ENCODE measurements at regions not wholly inside any gene's neighbourhood (a gene's known extent, or its start where the extent isn't known, plus 50 kb on each side); places are given as distances from the start of the nearest gene placed in this dataset.

- Histone ChIP-seq H3K36me3 (ENCODE audit: control insufficient read depth in 2 of 2, insufficient read depth in 2 of 2, low read length in 1 of 2) (no peaks in the 10 kb centered on the region), H2AFZ (ENCODE audit: control insufficient read depth, low read depth, low read length) (no peak overlapping the region), H3K9me3 (replicated peaks; ENCODE audit: control insufficient read depth, insufficient read depth, low read length) (no peaks in the 10 kb centered on the region), H3K79me2 (ENCODE audit: control insufficient read depth, insufficient read depth, low read length) (no peaks in the 10 kb centered on the region), H3K27me3 (replicated peaks in 1 of 2; ENCODE audit: control insufficient read depth in 2 of 2, insufficient read depth in 2 of 2, low read length in 1 of 2) (no peaks in the 10 kb centered on the region), H4K20me1 (ENCODE audit: control insufficient read depth, insufficient read depth) (no peaks in the 10 kb centered on the region), H3K4me1 (ENCODE audit: control insufficient read depth, insufficient read depth, low read length) (no peaks in the 10 kb centered on the region), H3K4me3 (no peak overlapping the region), H3K4me2 (ENCODE audit: control insufficient read depth, insufficient read depth) (no peak overlapping the region), H3K27ac (ENCODE audit: control insufficient read depth, insufficient read depth) (no peak overlapping the region), H3K9ac (ENCODE audit: control insufficient read depth, insufficient read depth, low read length) (no peak overlapping the region)
- no peak for ATAC-seq
- intact Hi-C loops (cut with micrococcal nuclease; ENCODE audit: unreplicated experiment), result no loop called here
- no TSS peak for BruUV-seq (replicated peaks)
- in situ Hi-C loops (cut with MboI), result no loop called here
- POLR2A ChIA-PET, result no interaction called here
- no peak for DNase-seq (ENCODE audit: low read depth, low spot score)
- CTCF ChIA-PET, result interaction anchor here (1.3 kb wide), 1 partner anchor 28 kb away, joined by 5 read pairs; no protein-coding TSS in a partner anchor
- TF ChIP-seq STAT1 (conservative IDR thresholded peaks at IDR 0.05) (no peak), SRF (IDR thresholded peaks at IDR 0.05; ENCODE audit: low read depth in 2 of 2, low read length in 2 of 2) (no peak)
- RAD21 ChIA-PET (ENCODE audit: unreplicated experiment), result no interaction called here
- SMC1A ChIA-PET (ENCODE audit: uncharacterized antibody, unreplicated experiment), result interaction anchor here (1.1 to 2.0 kb wide), 2 partner anchors 10 to 14 kb away, joined by 3 to 9 read pairs; no protein-coding TSS in a partner anchor
- 50% methylated on average over 2 of the region's 2 CpGs for WGBS (ENCODE audit: insufficient coverage, insufficient replicate concordance, low lambda C conversion rate, missing lambda C conversion rate)
- FAIRE-seq, result no peak
These were observed 106.3 kb downstream of the OGFRL1 start for GRCh38 chr6:71394926-71395325.

GRCh38 chr6:71395731-71396409 is 107.3 kb downstream of the OGFRL1 start:
- H3K4me2 ChIP-seq (ENCODE audit: control insufficient read depth, insufficient read depth), result no peak overlapping the region
- no peak overlapping the region for H3K4me3 ChIP-seq
- intact Hi-C loops (cut with micrococcal nuclease; ENCODE audit: unreplicated experiment) (no loop called here), in situ Hi-C loops (cut with MboI) (no loop called here)
- ChIA-PET CTCF (interaction anchor here (0.8 to 1.5 kb wide), 3 partner anchors 10 to 86 kb away, joined by 5 to 6 read pairs (median 6); no protein-coding TSS in a partner anchor), POLR2A (no interaction called here), RAD21 (ENCODE audit: unreplicated experiment) (interaction anchor here (1.4 kb wide), 1 partner anchor 11 kb away, joined by 3 read pairs; no protein-coding TSS in a partner anchor), SMC1A (ENCODE audit: uncharacterized antibody, unreplicated experiment) (interaction anchor here (0.6 to 2.0 kb wide), 4 partner anchors 11 to 132 kb away, joined by 3 to 9 read pairs (median 3); no protein-coding TSS in a partner anchor)
- no peaks in the 10 kb centered on the region for H3K36me3 ChIP-seq (ENCODE audit: control insufficient read depth in 2 of 2, insufficient read depth in 2 of 2, low read length in 1 of 2)
- H3K9me3 ChIP-seq (replicated peaks; ENCODE audit: control insufficient read depth, insufficient read depth, low read length), result no peaks in the 10 kb centered on the region
- FAIRE-seq (no peak), DNase-seq (ENCODE audit: low read depth, low spot score) (no peak), ATAC-seq (peak; percentile 16)
- 6% methylated on average over 3 of the region's 3 CpGs for WGBS (ENCODE audit: insufficient coverage, insufficient replicate concordance, low lambda C conversion rate, missing lambda C conversion rate)
- no peaks in the 10 kb centered on the region for H3K79me2 ChIP-seq (ENCODE audit: control insufficient read depth, insufficient read depth, low read length)
- H4K20me1 ChIP-seq (ENCODE audit: control insufficient read depth, insufficient read depth), result no peaks in the 10 kb centered on the region
- no TSS peak for BruUV-seq (replicated peaks)
- H2AFZ ChIP-seq (ENCODE audit: control insufficient read depth, low read depth, low read length), result no peak overlapping the region
- H3K4me1 ChIP-seq (ENCODE audit: control insufficient read depth, insufficient read depth, low read length), result no peaks in the 10 kb centered on the region
- no peak overlapping the region for H3K27ac ChIP-seq (ENCODE audit: control insufficient read depth, insufficient read depth)
- no peaks in the 10 kb centered on the region for H3K27me3 ChIP-seq (replicated peaks in 1 of 2; ENCODE audit: control insufficient read depth in 2 of 2, insufficient read depth in 2 of 2, low read length in 1 of 2)
- no peak overlapping the region for H3K9ac ChIP-seq (ENCODE audit: control insufficient read depth, insufficient read depth, low read length)
- TF ChIP-seq ATF2 (IDR thresholded peaks at IDR 0.05; ENCODE audit: low read length), result no peak
- no peak for TF ChIP-seq CBFB (IDR thresholded peaks at IDR 0.05; ENCODE audit: low read depth)
- no peak for TF ChIP-seq IRF4 (IDR thresholded peaks at IDR 0.05; ENCODE audit: low read depth, low read length)
- no peak for TF ChIP-seq KAT2A (conservative IDR thresholded peaks at IDR 0.05; ENCODE audit: control insufficient read depth, low read depth, low read length)
- TF ChIP-seq SUZ12 (IDR thresholded peaks at IDR 0.05; ENCODE audit: unreplicated experiment), result no peak
- no peak for TF ChIP-seq CHD1 (IDR thresholded peaks at IDR 0.05; ENCODE audit: low read depth, low read length)
- TF ChIP-seq ZNF622 (IDR thresholded peaks at IDR 0.05), result no peak
- TF ChIP-seq E4F1 (IDR thresholded peaks at IDR 0.05; ENCODE audit: borderline replicate concordance, partially characterized antibody), result no peak
- TF ChIP-seq ZNF24 (IDR thresholded peaks at IDR 0.05), result no peak
- no peak for TF ChIP-seq BCL3 (IDR thresholded peaks at IDR 0.05; ENCODE audit: borderline replicate concordance, insufficient read depth, low read depth, low read length, poor library complexity, severe bottlenecking)
- TF ChIP-seq POLR2A (IDR thresholded peaks at IDR 0.05; ENCODE audit: low read depth, low read length), result no peak
